Glutamatergic neuron (in vitro differentiated cells): ENCODE measurements at regions not wholly inside any gene's neighbourhood (a gene's known extent, or its start where the extent isn't known, plus 50 kb on each side); places are given as distances from the start of the nearest gene placed in this dataset.

Source experiments
- DNase-seq: peaks from one replicate; pipeline ENCODE4 v3.0.0; 2022
- H3K27ac Mint-ChIP-seq: one replicate; pipeline ENCODE4 v1.8.0; 2020; ENCODE audit warnings: mild to moderate bottlenecking, mixed read lengths, inconsistent platforms; ENCODE audit not compliant: unreplicated experiment
- H3K27me3 Mint-ChIP-seq: one replicate; pipeline ENCODE4 v1.8.0; 2020; ENCODE audit warnings: mild to moderate bottlenecking, moderate library complexity, mixed read lengths, inconsistent platforms; ENCODE audit not compliant: unreplicated experiment
- H3K36me3 Mint-ChIP-seq: one replicate; pipeline ENCODE4 v1.8.0; 2020; ENCODE audit warnings: mild to moderate bottlenecking, mixed read lengths, inconsistent platforms; ENCODE audit not compliant: unreplicated experiment
- H3K4me1 Mint-ChIP-seq: one replicate; pipeline ENCODE4 v1.8.0; 2020; ENCODE audit warnings: mild to moderate bottlenecking, low read depth, mixed read lengths, inconsistent platforms; ENCODE audit not compliant: unreplicated experiment
- H3K4me3 Mint-ChIP-seq: one replicate; pipeline ENCODE4 v1.8.0; 2020; ENCODE audit warnings: mild to moderate bottlenecking, mixed read lengths, inconsistent platforms; ENCODE audit not compliant: unreplicated experiment
- H3K9me3 Mint-ChIP-seq: one replicate; pipeline ENCODE4 v1.8.0; 2020; ENCODE audit warnings: mild to moderate bottlenecking, moderate library complexity, mixed read lengths, inconsistent platforms; ENCODE audit not compliant: unreplicated experiment
- TF ChIP-seq, protein P1 (sequence below): fragments of 200-600 bp; sonication (generic); IDR thresholded peaks from one replicate; pipeline ENCODE4 v1.5.0; 2021; ENCODE audit not compliant: partially characterized antibody, unreplicated experiment

DNA sequence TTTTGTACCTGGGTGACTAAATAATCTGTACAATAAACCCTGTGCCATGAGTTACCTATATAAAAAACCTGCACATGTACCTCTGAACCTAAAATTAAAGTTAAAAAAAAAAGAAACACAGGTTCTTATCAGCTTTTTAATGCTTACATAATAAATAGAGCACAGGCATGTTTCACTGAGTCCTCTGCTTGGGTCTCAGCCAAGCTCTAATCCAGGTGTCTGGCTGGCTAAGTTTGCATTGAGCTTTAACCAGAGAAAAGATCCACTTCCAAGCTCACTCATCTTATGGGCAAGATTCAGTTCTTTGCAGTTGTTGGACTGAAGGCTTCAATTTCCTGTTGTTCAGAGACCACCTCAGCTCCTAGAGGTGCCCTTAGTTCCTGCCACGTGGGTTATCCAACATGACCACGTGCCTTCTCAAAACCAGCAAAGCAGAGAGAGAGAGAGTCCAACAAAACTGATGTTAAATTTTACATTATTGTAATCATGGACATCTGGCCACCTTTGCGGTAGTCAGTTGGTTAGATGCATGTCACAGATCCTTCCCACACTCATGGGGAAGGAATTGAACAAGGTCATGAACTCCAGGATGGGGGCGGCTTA is 68.2 kb upstream of the TMPRSS2 start:
- DNase-seq = no peak
- Mint-ChIP-seq H3K27ac (no peak overlapping the region), H3K4me1 (no peaks in the 10 kb centered on the region), H3K36me3 (peaks cover 20% of the 10 kb centered on the region), H3K27me3 (no peaks in the 10 kb centered on the region), H3K4me3 (no peak overlapping the region), H3K9me3 (peaks cover 1% of the 10 kb centered on the region)
- TF ChIP-seq, protein P1, sequence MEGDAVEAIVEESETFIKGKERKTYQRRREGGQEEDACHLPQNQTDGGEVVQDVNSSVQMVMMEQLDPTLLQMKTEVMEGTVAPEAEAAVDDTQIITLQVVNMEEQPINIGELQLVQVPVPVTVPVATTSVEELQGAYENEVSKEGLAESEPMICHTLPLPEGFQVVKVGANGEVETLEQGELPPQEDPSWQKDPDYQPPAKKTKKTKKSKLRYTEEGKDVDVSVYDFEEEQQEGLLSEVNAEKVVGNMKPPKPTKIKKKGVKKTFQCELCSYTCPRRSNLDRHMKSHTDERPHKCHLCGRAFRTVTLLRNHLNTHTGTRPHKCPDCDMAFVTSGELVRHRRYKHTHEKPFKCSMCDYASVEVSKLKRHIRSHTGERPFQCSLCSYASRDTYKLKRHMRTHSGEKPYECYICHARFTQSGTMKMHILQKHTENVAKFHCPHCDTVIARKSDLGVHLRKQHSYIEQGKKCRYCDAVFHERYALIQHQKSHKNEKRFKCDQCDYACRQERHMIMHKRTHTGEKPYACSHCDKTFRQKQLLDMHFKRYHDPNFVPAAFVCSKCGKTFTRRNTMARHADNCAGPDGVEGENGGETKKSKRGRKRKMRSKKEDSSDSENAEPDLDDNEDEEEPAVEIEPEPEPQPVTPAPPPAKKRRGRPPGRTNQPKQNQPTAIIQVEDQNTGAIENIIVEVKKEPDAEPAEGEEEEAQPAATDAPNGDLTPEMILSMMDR = no peak

DNA sequence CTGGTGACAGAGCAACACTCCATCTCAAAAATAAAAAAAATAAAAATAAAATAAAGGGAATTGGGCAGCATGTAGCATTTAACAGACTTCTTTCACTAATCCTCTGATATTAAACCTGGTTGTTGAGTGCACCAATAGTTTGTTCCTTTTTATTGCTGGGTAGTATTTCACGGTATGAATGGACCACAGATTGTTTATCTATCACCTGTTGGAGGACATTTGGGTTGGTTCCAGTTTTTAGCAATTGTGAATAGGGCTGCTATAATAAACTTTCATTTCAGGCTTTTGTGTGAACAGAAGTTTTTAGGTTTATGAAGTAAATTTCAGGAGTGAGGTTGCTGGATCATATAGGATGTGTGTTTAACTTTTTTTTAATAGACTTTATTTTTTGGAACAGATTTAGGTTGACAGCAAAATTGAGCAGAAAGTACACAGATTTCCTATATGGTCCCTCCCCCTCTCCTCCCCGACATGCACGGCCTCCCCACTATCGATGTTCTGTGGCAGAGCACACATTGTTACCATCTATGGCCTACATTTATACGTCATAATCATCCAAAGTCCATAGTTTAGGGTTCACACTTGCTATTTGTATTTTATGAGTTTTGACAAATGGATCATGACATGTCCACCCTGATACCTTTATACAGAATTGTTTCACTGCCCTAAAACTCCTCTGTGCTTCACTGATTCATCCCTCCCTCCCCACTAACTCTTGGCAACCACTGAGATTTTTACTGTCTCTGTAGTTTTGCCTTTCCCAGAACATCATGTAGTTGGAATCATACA is 66.1 kb upstream of the TMPRSS2 start:
- Mint-ChIP-seq H3K27me3 (no peaks in the 10 kb centered on the region), H3K4me3 (no peak overlapping the region), H3K4me1 (no peaks in the 10 kb centered on the region), H3K36me3 (peaks cover 9% of the 10 kb centered on the region), H3K9me3 (peaks cover 2% of the 10 kb centered on the region), H3K27ac (no peak overlapping the region)
- no peak for DNase-seq
- TF ChIP-seq, protein P1 = no peak

DNA sequence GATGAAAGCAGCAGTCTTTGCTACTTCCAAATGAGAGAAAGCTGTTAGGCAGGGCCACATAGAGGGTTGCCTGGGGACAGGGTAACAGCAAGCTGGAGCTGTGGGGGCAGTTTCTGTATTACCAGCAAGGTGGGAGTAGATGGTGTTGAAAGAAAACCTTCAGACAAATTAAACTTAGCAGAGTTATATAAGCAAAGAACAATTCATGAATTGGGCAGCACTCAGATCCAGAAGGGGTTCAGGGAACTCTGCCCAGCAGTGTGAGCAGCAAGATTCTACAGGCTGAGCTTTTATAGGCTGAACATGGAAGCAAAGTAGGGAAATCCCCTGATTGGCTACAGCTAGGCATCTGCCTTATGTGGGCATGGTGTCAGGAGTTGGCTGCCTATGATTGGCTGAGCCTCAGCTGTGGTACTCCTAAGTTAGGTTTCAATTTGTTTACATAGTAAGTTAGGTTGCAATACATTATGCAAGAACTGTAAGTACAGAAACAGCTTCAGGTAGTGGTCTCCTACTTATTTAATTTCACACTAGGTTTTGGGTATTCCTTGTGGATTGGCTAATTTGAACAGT is 64.1 kb upstream of the TMPRSS2 start:
- no peak overlapping the region for H3K4me3 Mint-ChIP-seq
- peaks cover 2% of the 10 kb centered on the region for H3K9me3 Mint-ChIP-seq
- no peaks in the 10 kb centered on the region for H3K4me1 Mint-ChIP-seq
- H3K36me3 Mint-ChIP-seq = peaks cover 8% of the 10 kb centered on the region
- no peaks in the 10 kb centered on the region for H3K27me3 Mint-ChIP-seq
- H3K27ac Mint-ChIP-seq = no peak overlapping the region
- TF ChIP-seq, protein P1 = no peak
- no peak for DNase-seq

GRCh38 chr21:41570791-41571355 is 62.9 kb upstream of the TMPRSS2 start:
- no peak for DNase-seq
- Mint-ChIP-seq H3K4me1 (no peaks in the 10 kb centered on the region), H3K9me3 (peaks cover 2% of the 10 kb centered on the region), H3K27me3 (no peaks in the 10 kb centered on the region), H3K4me3 (no peak overlapping the region), H3K36me3 (peaks cover 4% of the 10 kb centered on the region), H3K27ac (no peak overlapping the region)
- TF ChIP-seq, protein P1 = no peak
